Endothelial cell of umbilical vein (primary cell): ENCODE measurements at regions not wholly inside any gene's neighbourhood (a gene's known extent, or its start where the extent isn't known, plus 50 kb on each side); places are given as distances from the start of the nearest gene placed in this dataset.

Source experiments
- BruUV-seq: library from RNA; stranded (reverse); fragments of 400-500 nt; replicated peaks from 2 replicates; lab custom pipeline; 2021; lab: Mats Ljungman, UMichigan
- CTCF ChIA-PET: fragments of 300-600, 350-600 bp; sonication (Branson Sonifier 250); formaldehyde crosslinking; loops from one replicate; lab custom pipeline; 2021; ENCODE audit warnings: antibody characterized with exemption, inconsistent platforms; lab: Charles Lee
- POLR2A ChIA-PET: fragments of 300-600, 350-600 bp; sonication (Branson Sonifier 250); formaldehyde crosslinking; loops from one replicate; lab custom pipeline; 2021; ENCODE audit warnings: antibody characterized with exemption, inconsistent platforms; lab: Charles Lee
- DNase-seq: peaks from one replicate; pipeline ENCODE4 v3.0.0-alpha.2; 2011; ENCODE audit warnings: low read depth, low spot score
- FAIRE-seq: peaks from 2 replicates; lab custom pipeline; 2011; peaks lifted over from hg19 to GRCh38; lab: Jason Lieb, UNC
- H2AFZ ChIP-seq: 2 replicates; pipeline ENCODE4 v1.6.0; 2012; ENCODE audit warnings: low read depth, low read length, control low read depth, inconsistent platforms
- H3K27ac ChIP-seq: 2 replicates; pipeline ENCODE4 v1.5.1; 2011; ENCODE audit warnings: low read depth, mild to moderate bottlenecking, control low read depth, low read length, moderate library complexity; ENCODE audit not compliant: insufficient read depth
- H3K27me3 ChIP-seq, 2 experiments: 2 replicates each; pipeline versions ENCODE4 v1.6.0 to v1.6.1; 2011; ENCODE audit warnings: low read length in 2 of 2, mixed read lengths in 1 of 2; ENCODE audit not compliant: control insufficient read depth in 2 of 2, insufficient read depth in 2 of 2
- H3K36me3 ChIP-seq, 2 experiments: 2 replicates in 1 of 2; 3 replicates in 1 of 2; pipeline ENCODE4 v1.5.1; 2011; ENCODE audit warnings: low read length in 2 of 2, mild to moderate bottlenecking in 1 of 2, moderate library complexity in 1 of 2; ENCODE audit not compliant: control insufficient read depth in 2 of 2, insufficient read depth in 2 of 2; ENCODE audit errors: extremely low read depth in 1 of 2
- H3K4me1 ChIP-seq: 3 replicates; pipeline ENCODE4 v1.5.1; 2011; ENCODE audit warnings: mild to moderate bottlenecking, low read length; ENCODE audit not compliant: control insufficient read depth, insufficient read depth; ENCODE audit errors: extremely low read depth
- H3K4me2 ChIP-seq: 2 replicates; pipeline ENCODE4 v1.6.1; 2011; ENCODE audit warnings: low read length, control low read depth, mixed read lengths; ENCODE audit not compliant: insufficient read depth
- H3K4me3 ChIP-seq, 3 experiments: fragments of 200-600 bp in 1 of 3; sonication (generic), shearing (Covaris generic) in 1 of 3; replicated peaks in 1 of 3; 2 replicates each; pipeline ENCODE4 v1.5.1; 2011 to 2016; ENCODE audit warnings: control low read depth in 3 of 3, low read length in 3 of 3, mild to moderate bottlenecking in 2 of 3, inconsistent platforms in 1 of 3, low read depth in 1 of 3, moderate library complexity in 1 of 3; ENCODE audit not compliant: insufficient read depth in 1 of 3
- H3K79me2 ChIP-seq: 2 replicates; pipeline ENCODE4 v1.6.0; 2012; ENCODE audit warnings: low read length, inconsistent platforms; ENCODE audit not compliant: control insufficient read depth, insufficient read depth
- H3K9ac ChIP-seq: replicated peaks from 2 replicates; pipeline ENCODE3; 2011; ENCODE audit warnings: low read length, control low read depth; ENCODE audit not compliant: insufficient read depth; ENCODE audit errors: extremely low read depth
- H3K9me1 ChIP-seq: replicated peaks from 3 replicates; pipeline ENCODE4 v1.6.0; 2011; ENCODE audit warnings: mild to moderate bottlenecking, low read length; ENCODE audit not compliant: control insufficient read depth, insufficient read depth; ENCODE audit errors: extremely low read depth
- H3K9me3 ChIP-seq: replicated peaks from 2 replicates; pipeline ENCODE4 v1.5.1; 2012; ENCODE audit warnings: low read length, inconsistent platforms; ENCODE audit not compliant: control insufficient read depth, insufficient read depth
- H4K20me1 ChIP-seq: replicated peaks from 2 replicates; pipeline ENCODE3; 2011; ENCODE audit warnings: mild to moderate bottlenecking, low read length; ENCODE audit not compliant: control insufficient read depth, insufficient read depth; ENCODE audit errors: extremely low read depth
- EZH2 ChIP-seq: IDR thresholded peaks from 2 replicates; pipeline ENCODE4 v1.6.1; 2012; ENCODE audit warnings: borderline replicate concordance, low read depth, mild to moderate bottlenecking, moderate library complexity, low read length, inconsistent platforms; ENCODE audit not compliant: severe bottlenecking
- FOS ChIP-seq: IDR thresholded peaks from 2 replicates; pipeline ENCODE4 v1.6.1; 2011; ENCODE audit warnings: mild to moderate bottlenecking, low read length, moderate library complexity, borderline replicate concordance; ENCODE audit not compliant: insufficient read depth
- GATA2 ChIP-seq: IDR thresholded peaks from 2 replicates; pipeline ENCODE4 v1.7.0; 2011; ENCODE audit warnings: low read depth, mild to moderate bottlenecking, moderate library complexity, mixed read lengths, low read length; ENCODE audit not compliant: insufficient read length, insufficient read depth
- JUN ChIP-seq: IDR thresholded peaks from 2 replicates; pipeline ENCODE4 v1.6.1; 2011; ENCODE audit warnings: borderline replicate concordance, low read depth; ENCODE audit not compliant: insufficient read length, insufficient read depth
- MAX ChIP-seq: IDR thresholded peaks from 2 replicates; pipeline ENCODE4 v1.6.1; 2011; ENCODE audit not compliant: insufficient read depth, insufficient read length
- MYC ChIP-seq: IDR thresholded peaks from one replicate; pipeline ENCODE4 v1.6.1; 2011; ENCODE audit warnings: mild to moderate bottlenecking, low read depth, low read length
- POLR2A ChIP-seq: IDR thresholded peaks from 2 replicates; pipeline ENCODE4 v1.6.1; 2012; ENCODE audit warnings: low read depth, mild to moderate bottlenecking, control low read depth, low read length
- POLR2AphosphoS5 ChIP-seq: IDR thresholded peaks from 2 replicates; pipeline ENCODE4 v1.6.1; 2012; ENCODE audit warnings: low read depth, mild to moderate bottlenecking, control low read depth, low read length, moderate library complexity; ENCODE audit not compliant: insufficient read depth
- dilution Hi-C: fragments of 300-500 bp; cut with MboI; formaldehyde crosslinking; loops from one replicate; pipeline ENCODE4 v1.15.0; 2019; ENCODE audit warnings: low sequenced_read_pairs; ENCODE audit not compliant: extremely low pct_ligation_motif_present
- intact Hi-C: fragments of 100-400 bp; cut with micrococcal nuclease; formaldehyde crosslinking; loops from one replicate; pipeline ENCODE4 v1.10.0; 2022
- TF ChIP-seq, protein P1 (sequence below), 2 donors: IDR thresholded peaks; 1 replicate in 1 of 2; 2 replicates in 1 of 2; pipeline ENCODE4 v1.5.1; 2011; ENCODE audit warnings: low read length in 2 of 2, mild to moderate bottlenecking in 2 of 2, moderate library complexity in 2 of 2, control low read depth in 1 of 2, inconsistent platforms in 1 of 2, low read depth in 1 of 2; ENCODE audit not compliant: insufficient read depth in 1 of 2; ENCODE audit errors: extremely low read depth in 1 of 2

DNA sequence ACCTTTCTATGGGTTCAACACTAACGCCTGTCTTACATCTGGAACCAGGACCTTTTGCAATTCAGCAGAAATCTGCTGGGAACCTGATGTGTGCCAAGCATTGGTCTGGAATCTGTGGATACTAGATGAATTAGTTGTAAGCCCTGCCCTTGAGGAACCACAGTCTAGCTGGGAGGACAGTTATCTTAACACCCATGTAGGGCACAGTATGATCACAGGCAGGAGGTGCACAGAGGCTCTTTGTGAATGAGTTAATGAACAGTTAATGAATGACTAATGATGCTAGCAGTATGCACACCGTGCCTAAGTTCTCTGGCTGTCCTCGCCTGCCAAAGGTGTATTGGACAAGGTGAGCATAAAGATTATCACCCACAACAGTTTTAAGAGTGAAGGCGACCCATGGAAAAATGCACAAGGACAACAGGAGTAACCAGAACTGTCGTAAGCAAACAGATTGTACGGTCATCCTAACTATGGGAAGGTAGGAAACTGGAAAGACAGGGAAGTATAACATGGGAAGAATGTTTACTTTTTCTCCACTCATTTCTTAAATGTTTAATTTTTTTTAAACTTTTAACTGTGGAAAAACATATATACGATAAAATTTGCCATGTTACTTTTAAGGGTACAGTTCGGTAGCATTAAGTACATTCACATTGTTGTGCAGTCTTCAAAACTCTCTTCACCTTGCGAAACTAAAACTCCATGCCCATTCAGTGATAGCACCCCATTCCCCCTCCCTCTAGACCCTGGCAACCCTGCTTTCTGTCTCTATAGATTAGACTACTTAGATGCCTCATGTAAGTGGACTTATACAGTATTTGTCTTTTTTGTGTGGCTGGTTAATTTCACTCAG lies 139.9 kb downstream of the CXCL12 start:
- POLR2A ChIA-PET = no interaction called here
- no peaks in the 10 kb centered on the region for H3K36me3 ChIP-seq
- H3K9me3 ChIP-seq = peaks cover under 1% of the 10 kb centered on the region
- FAIRE-seq = no peak
- H2AFZ ChIP-seq = no peak overlapping the region
- H3K27ac ChIP-seq = no peak overlapping the region
- dilution Hi-C loops (no loop called here), intact Hi-C loops (no loop called here)
- no peak overlapping the region for H3K9ac ChIP-seq
- H3K79me2 ChIP-seq = no peaks in the 10 kb centered on the region
- H3K4me1 ChIP-seq = no peaks in the 10 kb centered on the region
- H3K4me2 ChIP-seq = no peak overlapping the region
- BruUV-seq = no TSS peak
- no peak for DNase-seq
- H3K9me1 ChIP-seq = no peaks in the 10 kb centered on the region
- H4K20me1 ChIP-seq = no peaks in the 10 kb centered on the region
- TF ChIP-seq EZH2 (no peak), MYC (no peak), POLR2AphosphoS5 (no peak), FOS (no peak), JUN (no peak), MAX (no peak), GATA2 (no peak), POLR2A (no peak)
- TF ChIP-seq, protein P1, sequence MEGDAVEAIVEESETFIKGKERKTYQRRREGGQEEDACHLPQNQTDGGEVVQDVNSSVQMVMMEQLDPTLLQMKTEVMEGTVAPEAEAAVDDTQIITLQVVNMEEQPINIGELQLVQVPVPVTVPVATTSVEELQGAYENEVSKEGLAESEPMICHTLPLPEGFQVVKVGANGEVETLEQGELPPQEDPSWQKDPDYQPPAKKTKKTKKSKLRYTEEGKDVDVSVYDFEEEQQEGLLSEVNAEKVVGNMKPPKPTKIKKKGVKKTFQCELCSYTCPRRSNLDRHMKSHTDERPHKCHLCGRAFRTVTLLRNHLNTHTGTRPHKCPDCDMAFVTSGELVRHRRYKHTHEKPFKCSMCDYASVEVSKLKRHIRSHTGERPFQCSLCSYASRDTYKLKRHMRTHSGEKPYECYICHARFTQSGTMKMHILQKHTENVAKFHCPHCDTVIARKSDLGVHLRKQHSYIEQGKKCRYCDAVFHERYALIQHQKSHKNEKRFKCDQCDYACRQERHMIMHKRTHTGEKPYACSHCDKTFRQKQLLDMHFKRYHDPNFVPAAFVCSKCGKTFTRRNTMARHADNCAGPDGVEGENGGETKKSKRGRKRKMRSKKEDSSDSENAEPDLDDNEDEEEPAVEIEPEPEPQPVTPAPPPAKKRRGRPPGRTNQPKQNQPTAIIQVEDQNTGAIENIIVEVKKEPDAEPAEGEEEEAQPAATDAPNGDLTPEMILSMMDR (IDR thresholded peaks at IDR 0.05; ENCODE audit: extremely low read depth in 1 of 2, insufficient read depth in 1 of 2, low read depth in 1 of 2, low read length in 2 of 2) = no peak
- CTCF ChIA-PET = no interaction called here
- H3K27me3 ChIP-seq = no peaks in the 10 kb centered on the region
- no peak overlapping the region for H3K4me3 ChIP-seq
